T-helper 1 cell treated with Interleukin-12 subunit alpha and Interleukin-12 subunit beta and Interleukin-4 antibody, amounts not matched to agents 30 ng/mL and 1 ng/mL, for 36 hours (primary cell): ENCODE measurements at regions not wholly inside any gene's neighbourhood (a gene's known extent, or its start where the extent isn't known, plus 50 kb on each side); places are given as distances from the start of the nearest gene placed in this dataset.
"Not testable (repeated sequence)": the region's sequence is repeated elsewhere in the genome, so short reads cannot be mapped to it uniquely, and the experiment has no call there.

Experiments
- intact Hi-C: fragments of 100-400 bp; cut with micrococcal nuclease; formaldehyde crosslinking; loops from one replicate; pipeline ENCODE4 v1.15.1; 2024

DNA sequence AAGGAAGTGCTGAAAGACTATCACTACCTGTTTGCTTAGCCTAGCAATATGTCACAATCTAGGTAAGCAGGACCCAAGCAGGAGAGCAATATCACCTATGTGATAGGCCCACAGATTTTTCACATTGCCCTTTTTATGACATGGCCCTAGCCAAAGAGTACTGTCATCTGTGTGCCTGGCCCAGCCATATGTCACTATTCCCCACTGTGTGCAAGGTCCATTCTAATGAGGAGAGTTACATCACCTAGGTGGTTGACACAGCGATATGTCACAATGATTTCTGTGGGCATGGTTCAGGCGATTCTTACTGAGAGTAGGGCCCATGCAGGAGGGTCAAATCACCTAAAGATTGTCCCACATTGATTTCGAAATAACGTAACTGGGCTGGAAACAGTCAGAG lies 967.7 kb upstream of the AMELY start:
- intact Hi-C loops = loop anchor here (10.0 kb wide), 1 partner anchor 794 kb away; no protein-coding TSS in a partner anchor

DNA sequence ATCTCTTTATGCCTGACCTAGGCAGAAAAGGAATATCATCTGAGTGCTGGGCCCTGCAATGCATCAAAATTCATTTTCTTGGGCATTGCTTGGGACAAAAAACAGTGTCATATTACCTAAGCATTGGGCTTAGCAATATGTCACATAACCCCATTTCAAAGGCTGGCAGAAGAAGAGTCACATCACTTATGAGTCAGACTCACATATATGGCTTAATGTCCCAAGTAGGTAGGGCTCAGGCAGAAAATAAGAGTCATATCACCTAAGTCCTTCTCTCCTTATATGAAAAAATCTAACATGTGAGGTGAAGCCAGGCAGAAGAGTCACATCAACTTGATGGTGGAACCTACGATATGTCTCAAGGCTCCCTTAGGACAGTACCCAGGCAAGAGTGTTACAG lies 967.2 kb upstream of the AMELY start:
- intact Hi-C loops = loop anchor here (10.0 kb wide), 1 partner anchor 794 kb away; no protein-coding TSS in a partner anchor

DNA sequence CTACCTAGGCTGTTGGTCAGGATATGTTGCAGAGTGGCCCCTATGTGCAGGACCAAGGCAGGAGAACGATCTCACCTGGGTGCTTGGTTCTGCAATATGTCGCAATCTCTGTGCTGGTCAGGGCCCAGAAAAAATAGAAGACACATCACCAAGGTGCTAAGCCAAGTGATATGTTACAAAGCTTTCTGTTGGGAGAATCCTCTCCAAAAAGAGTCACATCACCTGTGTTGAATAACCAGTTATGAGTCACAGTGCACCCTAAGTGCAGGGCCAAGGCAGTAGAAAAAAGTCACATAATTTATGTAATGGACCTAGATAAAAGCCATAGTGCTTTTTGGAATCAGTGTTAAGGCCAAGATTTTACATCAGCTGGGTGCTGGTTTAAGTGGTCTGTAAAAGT lies 965.9 kb upstream of the AMELY start:
- intact Hi-C loops = loop anchor here (10.0 kb wide), 1 partner anchor 793 kb away; no protein-coding TSS in a partner anchor

GRCh38 chrY:7874080-7874479 lies 962.5 kb upstream of the AMELY start:
- intact Hi-C loops = loop anchor here (1.0 to 10.0 kb wide), 2 partner anchors 789 to 910 kb away; no protein-coding TSS in a partner anchor

GRCh38 chrY:7871304-7871932 lies 959.9 kb upstream of the AMELY start:
- intact Hi-C loops = loop anchor here (10.0 kb wide), 1 partner anchor 787 kb away; no protein-coding TSS in a partner anchor

- intact Hi-C loops = no loop called here
Measured at GRCh38 chrY:7866976-7867375, 955.4 kb upstream of the AMELY start.

- intact Hi-C loops = no loop called here
Measured at GRCh38 chrY:7860781-7861614, 949.4 kb upstream of the AMELY start.

DNA sequence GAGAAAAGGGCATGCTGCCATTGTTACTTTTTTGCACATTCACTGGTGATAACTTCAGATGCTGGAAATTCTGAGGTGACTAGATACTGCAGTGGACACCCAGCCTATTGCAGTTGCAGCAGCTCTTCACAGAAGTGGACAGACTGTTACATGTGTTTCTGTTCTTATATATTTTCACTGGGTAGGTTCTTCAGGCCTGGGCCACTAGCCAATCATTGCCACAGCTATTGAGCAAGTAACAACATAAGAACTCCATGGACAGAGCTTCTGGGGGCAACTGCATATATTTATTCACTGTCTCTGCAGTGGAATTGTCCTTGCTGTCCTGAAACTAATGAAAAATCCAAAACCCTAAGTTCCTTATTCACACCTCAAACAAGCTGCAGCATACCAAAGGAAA lies 938.6 kb upstream of the AMELY start:
- intact Hi-C loops = no loop called here

- intact Hi-C loops = no loop called here
Measured at GRCh38 chrY:7845776-7846175, 934.2 kb upstream of the AMELY start.

- intact Hi-C loops = no loop called here
Measured at GRCh38 chrY:7837046-7837445, 925.5 kb upstream of the AMELY start.

- intact Hi-C loops = no loop called here
Measured at GRCh38 chrY:7836366-7836765, 924.8 kb upstream of the AMELY start.

GRCh38 chrY:7835416-7835815 lies 923.9 kb upstream of the AMELY start:
- intact Hi-C loops = no loop called here

GRCh38 chrY:7834284-7834683 lies 922.7 kb upstream of the AMELY start:
- intact Hi-C loops = no loop called here

DNA sequence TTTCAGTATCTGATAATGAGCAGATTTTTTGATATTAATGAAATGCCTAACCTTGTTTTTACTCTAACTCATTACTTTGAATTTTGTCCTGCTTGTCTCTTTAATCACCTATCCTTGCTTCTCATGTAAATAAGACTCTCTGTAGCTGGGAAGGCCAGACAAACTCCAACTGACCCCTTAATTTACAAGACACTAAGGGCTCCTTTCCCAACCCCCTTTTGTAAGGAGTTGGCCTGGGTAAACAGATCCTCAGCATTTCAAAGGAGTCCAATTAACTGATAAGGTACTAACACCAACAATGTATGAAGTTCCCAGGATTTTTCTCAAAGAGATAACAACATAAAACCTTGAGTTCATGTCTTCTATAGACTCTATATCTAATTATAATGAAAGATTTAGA lies 919.3 kb upstream of the AMELY start:
- intact Hi-C loops = not testable (repeated sequence)

- intact Hi-C loops = no loop called here
Measured at GRCh38 chrY:7826533-7826932, 915.0 kb upstream of the AMELY start.

- intact Hi-C loops = no loop called here
Measured at GRCh38 chrY:7825874-7826273, 914.3 kb upstream of the AMELY start.

DNA sequence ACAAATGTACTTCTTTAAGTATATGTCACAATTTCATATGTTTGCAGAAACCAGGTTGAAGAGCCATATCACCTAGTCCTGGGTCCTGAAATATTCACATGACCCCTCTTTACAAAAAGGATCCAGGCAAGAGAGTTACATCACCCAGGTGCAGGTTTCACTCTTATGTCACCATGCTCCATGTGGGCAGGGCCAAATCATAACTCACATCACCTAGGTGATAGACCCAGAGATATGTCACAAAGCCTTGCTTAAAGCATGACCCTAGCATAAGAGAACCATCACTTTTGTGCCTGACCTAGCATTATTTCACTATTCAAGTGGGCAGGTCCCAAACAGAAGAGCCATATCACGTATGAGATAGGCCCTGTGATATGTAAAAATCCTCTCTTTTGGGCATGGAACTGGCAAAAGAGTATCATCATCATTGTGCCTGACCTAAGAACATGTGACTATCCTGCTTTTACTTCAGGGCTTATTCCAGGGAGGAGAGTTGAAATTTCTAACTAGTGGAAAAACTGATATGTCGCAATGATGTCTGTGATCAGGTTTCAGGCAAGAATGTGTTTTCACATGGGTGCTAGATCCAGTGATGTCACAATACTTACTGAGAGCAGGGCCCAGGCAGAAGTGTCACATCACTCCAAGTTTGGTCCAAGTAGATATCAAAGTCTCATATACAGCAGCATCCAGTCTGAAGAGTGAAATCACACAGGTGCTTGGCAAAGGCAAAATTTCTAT lies 909.9 kb upstream of the AMELY start:
- intact Hi-C loops = no loop called here

- intact Hi-C loops = loop anchor here (10.0 kb wide), 1 partner anchor 854 kb away; no protein-coding TSS in a partner anchor
Measured at GRCh38 chrY:7818924-7819323, 907.4 kb upstream of the AMELY start.

DNA sequence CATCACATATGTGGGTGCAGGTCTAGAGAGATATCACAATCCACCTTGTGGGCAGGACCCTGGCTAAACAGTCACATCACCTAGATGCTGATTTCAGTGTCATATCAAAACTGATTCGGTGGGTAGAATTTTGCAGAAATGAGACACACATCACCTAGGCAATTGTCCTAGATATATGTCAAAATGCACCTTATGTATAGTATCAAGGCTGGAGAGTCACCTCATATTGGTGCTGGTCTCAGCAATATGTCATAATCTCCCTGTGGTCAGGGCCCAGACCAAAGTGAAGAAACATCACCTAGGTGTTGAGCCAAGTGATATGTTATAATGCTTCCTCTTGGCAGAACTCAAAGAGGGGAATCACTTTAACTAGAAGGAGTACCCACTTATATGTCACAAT lies 905.0 kb upstream of the AMELY start:
- intact Hi-C loops = loop anchor here (10.0 kb wide), 1 partner anchor 852 kb away; no protein-coding TSS in a partner anchor

GRCh38 chrY:7815921-7816320 lies 904.4 kb upstream of the AMELY start:
- intact Hi-C loops = loop anchor here (10.0 kb wide), 1 partner anchor 851 kb away; no protein-coding TSS in a partner anchor

GRCh38 chrY:7815285-7815684 lies 903.7 kb upstream of the AMELY start:
- intact Hi-C loops = loop anchor here (10.0 kb wide), 1 partner anchor 850 kb away; no protein-coding TSS in a partner anchor
